HAP-1 (cell line): ENCODE measurements at regions not wholly inside any gene's neighbourhood (a gene's known extent, or its start where the extent isn't known, plus 50 kb on each side); places are given as distances from the start of the nearest gene placed in this dataset.
"Not testable (repeated sequence)": the region's sequence is repeated elsewhere in the genome, so short reads cannot be mapped to it uniquely, and the experiment has no call there.

Experiments used
- DNase-seq, 2 experiments: peaks; one replicate each; pipeline ENCODE4 v3.0.0-alpha.2; 2016 to 2020; ENCODE audit warnings: low spot score in 2 of 2
- H3K27me3 ChIP-seq: fragments of 250-450 bp; sonication (Bioruptor Pico); 2 replicates; pipeline ENCODE4 v1.5.1; 2020; ENCODE audit warnings: low read depth, mild to moderate bottlenecking, moderate library complexity
- H3K36me3 ChIP-seq: fragments of 250-450 bp; sonication (Bioruptor Pico); replicated peaks from 2 replicates; pipeline ENCODE4 v1.5.1; 2020; ENCODE audit warnings: mild to moderate bottlenecking
- H3K4me1 ChIP-seq: fragments of 250-450 bp; sonication (Bioruptor Pico); 2 replicates; pipeline ENCODE4 v1.5.1; 2020; ENCODE audit warnings: mild to moderate bottlenecking
- H3K4me3 ChIP-seq: fragments of 250-450 bp; sonication (Bioruptor Pico); 2 replicates; pipeline ENCODE4 v1.5.1; 2020; ENCODE audit warnings: mild to moderate bottlenecking, moderate library complexity
- H3K9me3 ChIP-seq: fragments of 250-450 bp; sonication (Bioruptor Pico); 2 replicates; pipeline ENCODE4 v1.5.1; 2020; ENCODE audit warnings: mild to moderate bottlenecking, moderate library complexity
- in situ Hi-C: fragments of 300-500 bp; cut with MboI; formaldehyde crosslinking; loops from 3 replicates; pipeline ENCODE4 v1.14.3; 2020; ENCODE audit warnings: low sequenced_read_pairs, inconsistent platforms, mixed read lengths

DNA sequence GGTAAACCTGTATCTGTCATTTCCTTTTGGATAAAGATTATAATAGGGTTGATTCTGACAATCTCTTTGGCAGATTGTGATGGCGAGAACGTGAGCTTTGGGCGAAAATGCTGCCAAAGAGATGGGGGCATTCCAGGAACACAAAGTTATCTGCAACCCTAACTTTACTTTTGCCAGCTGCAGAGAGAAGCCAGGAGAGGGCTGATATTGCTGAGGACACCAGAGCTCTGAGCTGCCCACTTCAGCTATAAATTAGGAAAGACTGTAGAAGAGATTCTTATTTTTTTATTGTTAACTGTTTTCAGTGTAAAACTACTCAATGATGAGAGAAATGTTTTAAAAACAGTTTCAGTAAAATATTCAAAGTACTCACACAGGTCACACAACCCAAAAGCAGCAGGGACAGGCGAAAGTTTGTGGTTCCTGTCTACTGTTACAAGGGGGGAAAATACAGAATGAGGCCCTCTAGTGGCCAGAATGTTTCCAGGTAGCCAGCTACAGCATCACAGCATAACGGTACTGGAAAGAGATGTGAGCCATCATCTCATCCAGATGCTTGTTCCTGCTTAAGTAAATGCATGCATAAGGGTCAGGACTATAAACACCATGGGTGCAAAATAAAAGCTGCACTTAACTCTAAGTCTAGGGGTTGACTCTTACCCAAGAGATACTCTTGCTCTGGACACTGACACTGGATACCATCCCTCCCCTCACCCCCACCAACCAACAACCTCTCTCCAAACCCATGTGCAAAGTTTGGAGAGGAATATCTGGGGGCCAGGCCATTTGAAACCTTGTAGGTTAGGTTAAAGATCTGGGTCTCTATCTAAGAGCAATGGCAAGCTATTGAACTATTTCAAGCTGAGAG is 498.4 kb downstream of the RMST start:
- no peak overlapping the region for H3K4me3 ChIP-seq
- DNase-seq: peak; percentile 39 to 61
- in situ Hi-C loops: no loop called here
- H3K4me1 ChIP-seq: no peaks in the 10 kb centered on the region
- no peaks in the 10 kb centered on the region for H3K9me3 ChIP-seq
- no peaks in the 10 kb centered on the region for H3K36me3 ChIP-seq
- H3K27me3 ChIP-seq: no peaks in the 10 kb centered on the region

DNA sequence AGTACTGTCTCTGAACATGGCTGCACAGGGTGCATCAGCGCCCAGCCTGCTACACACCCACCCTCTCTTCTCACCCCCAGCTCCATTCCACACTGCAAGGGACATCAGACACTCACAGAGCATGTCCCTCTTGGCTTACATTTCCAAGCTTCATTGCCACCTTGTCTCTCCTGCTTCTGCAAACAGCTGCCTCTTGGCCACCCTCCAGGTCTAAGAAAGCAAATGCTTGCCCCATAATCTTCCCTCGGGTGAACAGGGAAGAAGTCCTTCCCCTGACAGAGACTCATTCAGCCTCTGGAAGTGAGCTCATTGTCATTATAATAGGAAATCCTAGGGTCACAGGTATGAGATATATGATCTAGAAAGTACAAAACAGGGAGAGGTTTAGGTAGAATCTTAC is 505.2 kb downstream of the RMST start:
- in situ Hi-C loops: no loop called here
- no peak for DNase-seq
- Histone ChIP-seq H3K4me3 (no peak overlapping the region), H3K36me3 (no peaks in the 10 kb centered on the region), H3K27me3 (no peaks in the 10 kb centered on the region; the same call in 1 of the 2 replicates), H3K9me3 (no peaks in the 10 kb centered on the region), H3K4me1 (no peaks in the 10 kb centered on the region)

DNA sequence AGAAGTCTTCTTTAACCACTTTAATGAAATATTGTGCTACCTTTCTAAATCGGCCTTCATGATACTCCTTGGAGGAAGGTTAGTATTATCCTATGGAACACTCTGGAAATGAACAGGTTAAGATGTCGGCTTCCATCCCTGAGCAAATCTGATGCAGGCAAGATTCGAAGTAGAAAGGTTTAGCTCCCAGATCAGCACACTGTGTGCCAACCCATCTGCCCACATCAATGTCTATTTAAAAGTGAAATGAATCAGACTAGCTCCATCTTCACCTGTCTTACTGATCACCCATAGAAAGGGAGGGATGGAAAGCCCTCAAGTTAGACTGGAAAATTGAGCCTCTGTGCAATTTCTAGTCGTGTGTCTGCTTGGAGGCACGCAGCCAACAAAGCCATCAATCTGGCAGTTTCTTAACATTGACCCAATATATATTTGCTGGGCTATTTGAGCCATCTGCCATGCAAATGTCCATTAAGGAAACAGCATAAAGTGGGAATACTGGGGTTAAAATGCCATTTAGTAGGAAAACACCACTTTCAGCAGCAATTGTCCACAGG is 506.1 kb downstream of the RMST start:
- Histone ChIP-seq H3K9me3 (no peaks in the 10 kb centered on the region), H3K4me1 (no peaks in the 10 kb centered on the region), H3K36me3 (no peaks in the 10 kb centered on the region), H3K27me3 (no peaks in the 10 kb centered on the region; the same call in 1 of the 2 replicates), H3K4me3 (no peak overlapping the region)
- no peak for DNase-seq
- in situ Hi-C loops: no loop called here

DNA sequence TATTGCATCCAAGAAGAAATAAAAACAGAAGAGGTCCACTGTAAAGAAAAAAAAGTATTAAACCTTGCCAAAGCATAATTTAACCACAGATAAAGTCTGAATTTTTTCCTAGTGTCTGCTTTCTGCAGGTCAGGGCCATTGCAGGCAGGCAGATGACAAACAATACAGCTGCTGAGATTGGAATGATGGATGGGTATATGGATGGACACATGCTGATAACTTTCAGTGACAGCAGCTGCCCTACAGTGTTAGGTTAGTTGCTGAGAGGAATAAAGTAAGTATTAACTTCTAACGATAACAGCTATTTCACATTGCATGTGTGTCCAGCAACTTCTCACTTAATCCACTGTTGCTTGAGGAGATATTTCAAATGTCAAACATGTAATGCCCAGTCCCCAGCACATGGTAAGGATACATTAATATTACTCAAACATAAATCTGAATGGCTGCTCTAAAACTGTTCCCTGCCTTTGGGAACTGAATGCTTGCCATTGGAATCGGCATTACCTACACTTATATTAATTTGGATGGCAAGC is 515.3 kb downstream of the RMST start:
- in situ Hi-C loops: no loop called here
- no peak overlapping the region for H3K4me3 ChIP-seq
- H3K27me3 ChIP-seq: no peaks in the 10 kb centered on the region
- no peaks in the 10 kb centered on the region for H3K4me1 ChIP-seq
- H3K36me3 ChIP-seq: no peaks in the 10 kb centered on the region
- DNase-seq: no peak
- H3K9me3 ChIP-seq: no peaks in the 10 kb centered on the region

DNA sequence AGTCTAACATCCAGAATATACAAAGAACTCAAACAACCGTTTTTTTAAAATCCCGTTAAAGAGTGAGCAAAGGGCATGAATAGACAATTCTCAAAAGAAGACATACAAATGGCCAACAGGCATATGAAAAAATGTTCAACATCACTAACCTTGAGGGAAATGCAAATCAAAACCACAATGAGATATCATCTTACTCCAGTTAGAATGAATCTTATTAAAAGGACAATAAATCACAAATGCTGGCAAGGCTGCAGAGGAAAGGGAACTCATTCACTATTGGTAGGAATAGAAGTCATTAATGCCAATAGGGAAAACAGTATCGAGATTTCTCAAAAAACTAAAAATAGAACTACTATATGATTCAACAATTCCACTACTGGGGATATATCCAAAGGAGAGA is 520.1 kb downstream of the RMST start:
- no peak for DNase-seq
- H3K4me1 ChIP-seq: no peaks in the 10 kb centered on the region
- no peaks in the 10 kb centered on the region for H3K27me3 ChIP-seq
- H3K9me3 ChIP-seq: no peaks in the 10 kb centered on the region
- no peak overlapping the region for H3K4me3 ChIP-seq
- in situ Hi-C loops: no loop called here
- no peaks in the 10 kb centered on the region for H3K36me3 ChIP-seq

DNA sequence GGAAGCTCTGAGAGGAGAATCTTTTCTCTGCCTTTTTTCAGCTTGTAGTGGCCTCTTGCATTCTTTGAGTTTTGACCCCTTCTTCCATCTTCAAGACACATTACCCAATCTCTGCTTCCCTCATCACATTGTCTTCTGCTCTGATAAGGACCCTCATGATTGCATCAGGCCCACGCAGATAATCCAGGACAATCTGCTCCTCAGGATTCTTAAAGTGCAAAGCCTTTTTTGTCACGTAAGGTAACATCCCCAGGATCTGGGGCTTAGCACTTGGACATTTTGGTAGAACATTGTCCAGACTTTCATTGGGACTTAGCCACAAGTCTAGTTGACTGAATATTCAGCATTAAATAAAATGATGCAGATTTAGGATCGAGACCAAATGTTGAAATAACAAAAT is 521.2 kb downstream of the RMST start:
- in situ Hi-C loops: no loop called here
- Histone ChIP-seq H3K36me3 (no peaks in the 10 kb centered on the region), H3K4me1 (no peaks in the 10 kb centered on the region), H3K27me3 (no peaks in the 10 kb centered on the region), H3K9me3 (no peaks in the 10 kb centered on the region), H3K4me3 (no peak overlapping the region)
- DNase-seq: no peak

DNA sequence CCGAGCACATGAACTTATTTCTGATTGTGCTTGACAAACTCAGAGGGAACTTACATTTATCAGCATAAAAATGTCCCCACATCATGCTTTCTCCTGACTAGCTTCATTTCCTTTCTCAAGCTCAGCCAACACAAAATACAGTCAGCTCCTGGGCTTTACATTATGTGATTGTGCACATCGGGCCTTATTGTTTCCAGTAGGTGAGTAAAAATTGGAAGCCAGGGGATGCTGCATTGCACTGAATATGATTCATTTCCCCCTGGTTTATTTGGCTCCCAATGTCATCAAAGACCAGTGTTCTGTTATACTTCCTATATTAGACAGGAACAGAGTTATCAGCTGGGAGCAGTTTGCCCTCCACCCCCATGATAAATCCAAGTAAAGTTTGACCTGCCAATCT is 521.8 kb downstream of the RMST start:
- Histone ChIP-seq H3K9me3 (no peaks in the 10 kb centered on the region), H3K36me3 (no peaks in the 10 kb centered on the region), H3K27me3 (no peaks in the 10 kb centered on the region), H3K4me3 (no peak overlapping the region), H3K4me1 (no peaks in the 10 kb centered on the region)
- no peak for DNase-seq
- in situ Hi-C loops: no loop called here

DNA sequence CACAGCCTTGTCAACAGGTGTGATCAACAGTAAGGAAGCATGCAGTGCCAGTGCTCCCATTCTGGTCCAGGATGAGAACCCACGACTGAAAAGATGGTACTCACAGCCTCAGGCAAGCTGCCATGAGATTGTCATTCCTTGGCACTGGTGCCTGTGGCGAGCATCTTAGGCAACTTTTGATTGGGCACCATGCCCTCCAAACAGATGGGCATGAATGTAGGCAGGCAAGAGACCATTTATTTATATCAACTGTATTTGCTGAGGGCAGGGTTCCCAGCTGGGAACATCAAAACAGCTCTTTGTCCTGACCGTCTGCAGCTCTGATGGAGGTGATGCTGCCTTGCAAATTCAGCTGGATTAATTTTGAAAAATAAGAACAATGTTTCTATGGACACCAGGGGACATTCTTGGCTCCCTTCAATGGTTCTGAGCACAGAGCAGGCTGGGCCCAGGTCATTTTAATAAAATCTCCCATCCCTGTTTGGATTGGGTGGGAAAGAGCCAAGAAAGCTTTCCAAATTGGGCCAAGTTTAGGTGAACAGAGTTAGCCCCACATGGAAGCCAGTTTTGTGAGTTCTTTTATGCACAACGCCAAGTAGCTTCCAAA is 522.5 kb downstream of the RMST start:
- no peak overlapping the region for H3K4me3 ChIP-seq
- no peaks in the 10 kb centered on the region for H3K4me1 ChIP-seq
- H3K27me3 ChIP-seq: no peaks in the 10 kb centered on the region
- no peak for DNase-seq
- no peaks in the 10 kb centered on the region for H3K9me3 ChIP-seq
- in situ Hi-C loops: no loop called here
- H3K36me3 ChIP-seq: no peaks in the 10 kb centered on the region

DNA sequence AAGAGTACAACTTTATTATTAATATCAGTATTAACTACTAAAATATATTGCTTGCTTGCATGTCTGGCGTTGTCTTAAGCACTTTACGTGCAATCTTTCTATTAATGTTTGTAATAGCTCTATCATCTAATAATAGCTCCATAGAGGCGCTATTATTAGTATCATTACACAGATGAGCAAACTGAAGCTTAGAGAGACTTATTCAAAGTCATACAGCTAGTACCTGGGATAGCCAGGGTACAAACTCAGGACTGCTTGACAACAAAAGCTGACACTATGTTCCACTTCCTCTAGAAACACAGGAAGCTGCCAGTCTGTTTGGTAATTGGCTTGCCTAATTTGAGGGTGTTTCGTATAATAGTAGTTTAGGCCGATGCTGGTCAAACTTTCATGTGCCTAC is 523.2 kb downstream of the RMST start:
- Histone ChIP-seq H3K9me3 (no peaks in the 10 kb centered on the region), H3K36me3 (no peaks in the 10 kb centered on the region), H3K4me3 (no peak overlapping the region), H3K4me1 (no peaks in the 10 kb centered on the region), H3K27me3 (no peaks in the 10 kb centered on the region)
- no peak for DNase-seq
- in situ Hi-C loops: no loop called here

DNA sequence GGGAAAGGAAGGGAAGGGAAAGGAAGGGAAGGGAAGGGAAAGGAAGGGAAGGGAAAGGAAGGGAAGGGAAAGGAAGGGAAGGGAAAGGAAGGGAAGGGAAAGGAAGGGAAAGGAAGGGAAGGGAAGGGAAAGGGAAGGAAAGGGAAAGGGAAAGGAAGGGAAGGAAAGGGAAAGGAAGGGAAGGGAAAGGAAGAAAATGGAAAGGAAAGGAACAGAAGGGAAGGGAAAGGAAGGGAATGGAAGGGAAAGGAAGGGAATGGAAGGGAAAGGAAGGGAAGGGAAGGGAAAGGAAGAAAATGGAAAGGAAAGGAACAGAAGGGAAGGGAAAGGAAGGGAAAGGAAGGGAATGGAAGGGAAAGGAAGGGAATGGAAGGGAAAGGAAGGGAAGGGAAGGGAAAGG is 526.0 kb downstream of the RMST start:
- H3K27me3 ChIP-seq, H3K36me3 ChIP-seq, H3K4me3 ChIP-seq, DNase-seq, H3K4me1 ChIP-seq, in situ Hi-C loops, H3K9me3 ChIP-seq: not testable (repeated sequence)

DNA sequence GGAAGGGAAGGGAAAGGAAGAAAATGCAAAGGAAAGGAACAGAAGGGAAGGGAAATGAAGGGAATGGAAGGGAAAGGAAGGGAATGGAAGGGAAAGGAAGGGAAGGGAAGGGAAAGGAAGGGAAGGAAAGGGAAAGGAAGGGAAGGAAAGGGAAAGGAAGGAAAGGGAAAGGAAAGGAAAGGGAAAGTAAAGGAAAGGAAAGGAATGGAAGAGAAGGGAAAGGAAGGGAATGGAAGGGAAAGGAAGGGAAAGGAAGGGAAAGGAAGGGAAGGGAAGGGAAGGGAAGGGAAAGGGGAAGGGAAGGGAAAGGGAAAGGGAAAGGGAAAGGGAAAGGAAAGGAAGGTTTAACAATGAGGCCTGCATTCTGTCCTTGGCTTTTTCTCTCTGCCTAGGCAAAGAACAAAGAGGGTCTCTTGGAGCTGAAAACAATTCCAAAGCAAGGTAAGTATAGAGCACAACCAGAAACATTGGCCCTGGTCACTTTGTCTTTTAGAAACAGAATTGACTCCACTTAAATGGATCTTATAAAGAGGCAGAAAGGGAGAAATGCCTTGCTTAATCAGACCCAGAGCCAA is 525.9 kb upstream of the TMPO start:
- H3K36me3 ChIP-seq: no peaks in the 10 kb centered on the region
- DNase-seq: no peak
- H3K9me3 ChIP-seq: no peaks in the 10 kb centered on the region
- H3K27me3 ChIP-seq: no peaks in the 10 kb centered on the region
- no peaks in the 10 kb centered on the region for H3K4me1 ChIP-seq
- H3K4me3 ChIP-seq: no peak overlapping the region
- in situ Hi-C loops: no loop called here

DNA sequence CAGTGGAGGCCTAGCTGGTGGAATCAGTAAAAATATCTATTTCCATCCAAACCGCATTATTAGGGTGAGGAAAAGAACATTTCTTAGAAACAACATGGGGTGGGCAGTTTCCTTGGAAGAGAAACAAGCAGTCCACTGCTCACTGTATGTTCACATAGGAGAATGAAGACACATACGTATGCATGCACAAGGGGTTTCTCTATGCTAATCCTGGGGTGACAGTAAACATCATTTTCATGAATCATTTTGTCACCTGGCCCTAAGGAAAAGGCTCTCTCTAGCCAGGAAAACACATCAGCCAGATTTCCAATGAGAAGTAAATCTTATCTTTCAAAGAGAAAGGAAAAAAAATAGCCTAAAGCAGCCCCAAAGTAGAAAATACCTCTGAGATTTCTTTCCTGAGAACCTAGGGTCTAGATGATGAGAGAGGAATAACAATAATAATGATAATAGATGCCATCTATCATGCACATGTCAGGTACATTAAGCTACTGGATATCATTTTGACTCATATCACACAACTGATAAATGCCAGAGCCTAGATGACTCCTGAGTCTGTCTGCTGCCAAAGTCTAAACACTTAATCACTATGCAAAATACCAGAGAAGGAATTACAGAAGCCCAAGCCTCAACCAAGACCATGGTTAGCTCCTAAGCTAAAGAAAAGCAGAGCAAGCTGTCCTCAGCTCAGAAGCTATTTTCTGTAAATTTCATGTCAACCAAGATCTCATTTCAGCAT is 520.5 kb upstream of the TMPO start:
- in situ Hi-C loops: no loop called here
- DNase-seq: no peak
- no peaks in the 10 kb centered on the region for H3K4me1 ChIP-seq

DNA sequence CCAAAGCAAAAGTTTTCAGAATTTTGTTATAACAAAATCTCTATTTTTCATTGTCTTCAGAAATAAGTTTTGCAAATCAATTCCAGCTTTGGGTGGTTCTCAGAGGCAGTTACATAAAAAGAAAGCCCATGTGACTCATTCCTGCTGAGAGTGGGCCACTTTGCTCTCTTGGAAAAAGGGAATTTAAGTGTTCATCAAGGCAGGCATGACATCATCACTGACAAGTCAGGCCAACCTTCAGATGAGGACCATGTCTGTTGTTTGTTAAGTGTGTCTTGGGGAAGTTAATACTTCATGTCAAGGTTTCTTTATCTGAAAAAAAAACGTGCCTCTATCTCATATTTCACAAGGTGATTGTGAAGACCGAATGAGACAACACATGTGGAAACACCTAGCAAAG is 519.8 kb upstream of the TMPO start:
- Histone ChIP-seq H3K4me3 (no peak overlapping the region), H3K9me3 (no peaks in the 10 kb centered on the region), H3K27me3 (no peaks in the 10 kb centered on the region), H3K36me3 (no peaks in the 10 kb centered on the region), H3K4me1 (no peaks in the 10 kb centered on the region)
- in situ Hi-C loops: no loop called here
- DNase-seq: no peak

More for the DNA sequence above, 520.5 kb upstream of the TMPO start:
- Histone ChIP-seq H3K27me3 (no peaks in the 10 kb centered on the region), H3K4me3 (no peak overlapping the region), H3K36me3 (no peaks in the 10 kb centered on the region), H3K9me3 (no peaks in the 10 kb centered on the region)
